ENCODE measurements at regions not wholly inside any gene's neighbourhood (a gene's known extent, or its start where the extent isn't known, plus 50 kb on each side); places are given as distances from the start of the nearest gene placed in this dataset.
"Not testable (repeated sequence)": the region's sequence is repeated elsewhere in the genome, so short reads cannot be mapped to it uniquely, and the experiment has no call there.

DNA sequence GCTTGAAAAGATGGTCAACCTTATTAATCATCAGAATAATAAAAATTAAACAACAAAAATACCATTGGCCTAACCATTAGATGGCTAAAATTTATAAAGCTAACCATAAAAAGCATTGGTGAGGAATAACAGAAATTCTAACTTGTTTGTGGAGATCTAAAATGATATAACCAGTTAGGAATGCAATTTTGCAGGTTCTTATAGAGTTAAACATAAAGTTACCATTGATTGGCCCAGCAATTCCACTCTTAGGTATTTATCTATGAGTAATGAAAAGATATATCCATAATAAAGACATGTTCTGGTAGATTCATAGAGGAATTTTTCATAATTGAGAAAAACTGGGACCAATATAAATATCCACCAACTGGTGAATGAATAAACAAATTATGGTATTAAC is 1098.6 kb downstream of the FSCB start:
- ATAC-seq (no peak), DNase-seq (no peak)
- intact Hi-C loops (cut with DNase I): no loop called here

DNA sequence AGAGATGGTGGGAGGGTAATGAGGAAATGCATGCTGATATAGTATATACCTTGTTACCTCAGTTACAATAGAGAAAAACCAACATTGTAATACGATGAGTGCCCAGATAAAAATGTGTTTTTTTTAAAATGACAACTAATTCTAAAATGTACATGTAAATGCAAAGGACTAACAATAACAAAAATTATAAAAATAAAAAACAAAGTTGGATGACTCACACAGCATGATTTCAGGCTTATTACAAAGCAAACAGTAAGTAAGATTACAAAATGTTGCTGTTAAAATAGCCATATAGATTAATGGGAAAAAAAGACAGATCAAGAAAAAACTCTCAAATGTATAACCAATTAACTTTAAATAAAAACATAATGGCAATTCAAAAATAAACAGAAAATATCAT is 1099.4 kb downstream of the FSCB start:
- intact Hi-C loops (cut with DNase I): no loop called here
- ATAC-seq: no peak
- no peak for DNase-seq

DNA sequence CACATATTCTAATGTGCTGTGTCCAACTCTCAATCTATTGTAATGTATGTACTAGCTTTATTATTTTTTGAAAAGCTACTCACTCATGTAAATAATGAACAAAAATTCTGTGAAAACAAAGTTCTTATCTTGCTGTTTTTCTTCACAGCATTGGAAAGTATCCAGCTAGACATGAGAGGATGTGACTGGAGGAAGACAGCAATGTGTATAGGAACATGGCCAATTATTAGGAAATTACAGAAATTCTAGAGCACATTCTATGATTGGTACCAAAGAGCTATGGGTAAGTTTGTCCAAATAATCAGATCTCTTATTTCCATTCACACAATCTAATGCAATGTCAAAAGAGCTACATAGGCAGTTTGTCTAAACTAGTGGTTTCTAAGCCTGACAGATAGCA is 1100.2 kb downstream of the FSCB start:
- ATAC-seq (no peak), DNase-seq (no peak)
- intact Hi-C loops (cut with DNase I): no loop called here

DNA sequence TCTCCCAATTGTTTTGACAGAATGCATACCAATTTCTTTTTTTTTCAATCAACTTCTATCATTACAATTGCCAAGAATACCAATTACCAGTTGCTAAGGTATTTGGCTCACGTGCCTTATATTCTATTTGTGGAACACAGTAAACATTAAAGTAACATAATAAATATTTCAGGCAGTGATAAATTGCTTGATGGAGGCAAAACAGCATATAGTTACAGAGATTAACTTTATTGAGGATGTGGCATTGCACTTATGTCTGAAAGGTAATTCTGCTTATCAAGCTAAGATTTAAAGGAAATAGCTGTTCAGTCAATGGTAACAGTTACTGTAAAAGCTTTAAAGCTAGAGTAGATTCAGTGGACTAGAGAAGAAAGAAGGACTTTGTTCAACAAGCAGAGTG is 1107.8 kb downstream of the FSCB start:
- ATAC-seq: no peak
- DNase-seq: no peak
- intact Hi-C loops (cut with DNase I): no loop called here

DNA sequence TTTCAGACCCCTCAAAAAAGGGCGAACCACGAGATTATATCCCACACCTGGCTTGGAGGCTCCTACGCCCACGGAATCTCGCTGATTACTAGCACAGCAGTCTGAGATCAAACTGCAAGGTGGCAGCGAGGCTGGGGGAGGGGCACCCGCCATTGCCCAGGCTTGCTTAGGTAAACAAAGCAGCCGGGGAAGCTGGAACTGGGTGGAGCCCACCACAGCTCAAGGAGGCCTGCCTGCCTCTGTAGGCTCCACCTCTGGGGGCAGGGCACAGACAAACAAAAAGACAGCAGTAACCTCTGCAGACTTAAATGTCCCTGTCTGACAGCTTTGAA is 1136.6 kb downstream of the FSCB start:
- intact Hi-C loops (cut with DNase I); ATAC-seq; DNase-seq: not testable (repeated sequence)

DNA sequence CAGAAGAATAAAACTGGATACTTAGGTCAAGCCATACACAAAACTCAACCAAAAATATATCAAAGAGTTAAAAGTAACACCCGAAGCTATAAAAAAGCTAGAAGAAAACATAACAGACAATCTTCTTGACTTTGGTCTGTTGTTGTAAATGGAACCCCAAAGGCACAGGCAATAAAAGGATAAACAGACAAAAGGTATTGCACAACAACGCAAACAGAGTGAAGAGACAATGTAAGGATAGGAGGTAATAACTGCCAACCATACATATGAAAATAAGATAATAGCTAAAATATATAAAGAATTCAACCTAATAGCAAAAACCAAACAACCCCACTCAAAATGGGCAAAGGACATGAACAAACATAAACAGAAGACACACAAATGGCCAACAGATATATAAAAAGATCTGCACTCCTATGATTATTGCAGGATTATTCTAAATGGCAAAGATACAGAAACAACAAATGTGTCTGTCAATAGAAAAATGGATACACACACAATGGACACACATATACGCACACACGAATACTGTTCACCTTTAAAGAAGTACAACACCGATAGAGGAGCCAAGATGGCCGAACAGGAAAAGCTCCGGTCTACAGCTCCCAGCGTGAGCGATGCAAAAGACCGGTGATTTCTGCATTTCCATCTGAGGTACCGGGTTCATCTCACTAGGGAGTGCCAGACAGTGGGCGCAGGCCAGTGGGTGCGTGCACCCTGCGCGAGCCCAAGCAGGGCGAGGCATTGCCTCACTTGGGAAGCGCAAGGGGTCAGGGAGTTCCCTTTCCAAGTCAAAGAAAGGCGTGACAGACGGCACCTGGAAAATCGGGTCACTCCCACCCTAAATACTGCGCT is 1137.1 kb downstream of the FSCB start:
- DNase-seq: no peak
- intact Hi-C loops (cut with DNase I): no loop called here
- no peak for ATAC-seq

DNA sequence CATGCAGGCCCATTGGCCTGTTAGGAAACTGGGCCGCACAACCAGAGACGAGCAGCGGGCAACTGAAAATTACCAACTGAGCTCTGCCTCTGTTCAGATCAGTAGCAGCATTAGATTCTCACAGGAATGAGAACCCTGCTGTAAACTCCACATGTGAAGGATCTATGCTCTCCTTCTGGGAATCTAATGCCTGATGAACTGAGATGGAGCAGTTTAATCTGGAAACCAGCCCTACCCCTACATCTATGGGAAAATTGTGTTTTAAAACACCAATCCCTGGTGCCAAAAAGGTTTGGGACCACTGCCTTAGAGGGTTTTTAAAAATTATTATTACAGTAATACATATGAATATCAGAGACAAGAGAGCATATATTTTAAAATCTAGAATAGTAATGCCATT is 1144.5 kb downstream of the FSCB start:
- DNase-seq (no peak), ATAC-seq (no peak)
- intact Hi-C loops (cut with DNase I): no loop called here

DNA sequence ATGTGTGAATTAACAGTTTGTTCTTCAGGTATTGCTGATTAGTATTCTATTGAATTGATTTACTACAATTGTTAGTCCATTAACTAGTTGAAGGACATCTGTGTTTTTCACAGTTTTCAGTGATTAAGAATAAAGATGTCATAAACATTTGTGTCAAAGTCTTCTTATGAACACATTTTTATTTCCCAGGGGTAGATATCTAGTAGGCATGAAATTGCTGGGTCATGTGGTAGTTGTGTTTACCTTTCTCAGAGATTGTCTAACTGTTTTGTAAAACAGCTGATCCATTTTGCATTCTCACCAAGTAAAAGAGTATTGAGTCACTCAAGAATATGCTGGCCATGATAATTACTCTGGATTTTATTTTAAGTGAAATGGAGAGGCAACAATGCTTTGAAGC is 1145.3 kb downstream of the FSCB start:
- intact Hi-C loops (cut with DNase I): no loop called here
- DNase-seq: no peak
- ATAC-seq: no peak

DNA sequence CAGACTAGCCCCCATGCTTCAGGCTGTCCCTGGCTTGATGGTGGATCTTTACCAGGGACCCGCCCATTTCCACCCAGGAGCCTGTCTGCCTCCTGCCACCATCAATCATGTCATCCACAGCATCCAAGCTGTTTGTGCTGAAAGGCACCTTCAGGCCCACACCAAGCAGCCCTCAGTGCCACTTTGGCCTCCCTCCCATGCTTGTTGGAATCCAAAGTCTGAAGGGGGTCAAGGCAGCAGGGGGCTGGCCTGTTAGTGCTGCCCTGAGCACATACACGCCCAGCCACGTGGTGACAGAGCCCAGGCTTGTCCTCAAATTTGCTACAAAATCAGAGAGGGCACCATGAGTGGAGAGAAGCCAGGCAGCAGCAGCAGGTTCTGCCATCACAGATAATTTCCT is 1146.8 kb downstream of the FSCB start:
- intact Hi-C loops (cut with DNase I): no loop called here
- no peak for DNase-seq
- ATAC-seq: no peak

DNA sequence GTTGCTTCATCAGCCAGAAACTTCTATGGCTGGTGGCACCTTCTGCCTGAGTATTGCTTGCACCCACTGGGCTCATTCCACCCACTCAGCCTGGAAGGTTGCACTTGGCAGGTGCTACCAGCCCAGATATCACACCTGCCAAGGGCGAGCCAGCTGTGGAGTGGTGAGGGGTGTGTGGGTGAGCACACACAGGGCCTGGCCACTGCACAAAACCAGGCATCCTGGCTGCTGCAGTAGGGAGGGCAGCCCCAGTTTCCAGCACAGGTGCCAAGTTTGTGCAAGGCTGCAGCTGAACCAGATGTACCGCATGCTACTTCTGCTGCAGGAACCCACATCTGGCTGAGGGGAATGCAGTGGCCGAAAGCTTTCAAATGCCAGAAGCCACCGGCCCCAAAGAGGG is 1147.8 kb downstream of the FSCB start:
- intact Hi-C loops (cut with DNase I): no loop called here
- DNase-seq: no peak
- no peak for ATAC-seq

DNA sequence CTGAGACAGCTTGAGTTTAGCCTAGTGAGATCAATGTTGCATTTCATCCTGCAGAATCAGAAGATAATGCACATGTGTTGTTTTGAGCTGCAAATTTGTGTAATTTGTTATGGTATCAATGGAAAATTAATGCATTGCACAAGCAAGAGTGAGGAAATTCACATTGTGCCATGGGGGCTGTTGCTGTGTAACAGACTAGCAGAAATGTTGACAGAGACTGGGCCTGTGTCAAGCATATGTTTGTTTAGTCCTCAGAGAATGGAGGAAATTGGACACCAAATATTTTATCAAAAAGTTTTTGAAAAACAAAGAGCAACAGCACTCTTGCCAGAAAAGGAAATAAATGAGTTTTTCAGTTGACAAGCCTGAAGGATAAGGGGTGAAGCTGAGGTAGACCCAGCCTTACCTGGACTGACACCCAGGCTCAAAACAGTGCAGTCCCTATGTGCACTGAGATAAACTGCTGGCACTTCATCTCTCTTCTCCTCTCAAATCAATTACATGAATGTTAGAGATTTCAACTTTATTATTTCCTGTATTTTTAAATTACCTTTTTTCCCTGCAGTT is 1150.0 kb downstream of the FSCB start:
- no peak for DNase-seq
- intact Hi-C loops (cut with DNase I): no loop called here
- peak in 1 of 2 donors; percentile 30 for ATAC-seq

DNA sequence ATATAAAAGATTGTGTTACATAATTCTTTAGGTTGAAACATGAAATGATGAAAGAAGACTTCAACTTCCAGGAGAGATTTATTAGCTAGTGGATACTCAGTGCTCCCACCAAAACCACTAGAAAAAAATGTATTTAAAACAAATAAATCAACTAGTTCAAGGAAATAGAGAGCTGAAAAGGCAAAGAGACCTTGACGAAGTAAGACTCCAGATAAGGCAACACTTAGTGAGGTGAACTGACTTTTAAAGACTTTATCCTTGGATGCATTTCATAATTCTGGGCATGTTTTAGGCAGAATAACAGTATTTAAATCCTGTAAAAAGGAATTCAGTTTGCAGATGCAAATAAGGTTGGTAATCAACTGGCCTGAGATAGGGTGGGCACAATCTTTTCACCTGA is 1150.7 kb downstream of the FSCB start:
- intact Hi-C loops (cut with DNase I): no loop called here
- ATAC-seq: no peak
- no peak for DNase-seq

DNA sequence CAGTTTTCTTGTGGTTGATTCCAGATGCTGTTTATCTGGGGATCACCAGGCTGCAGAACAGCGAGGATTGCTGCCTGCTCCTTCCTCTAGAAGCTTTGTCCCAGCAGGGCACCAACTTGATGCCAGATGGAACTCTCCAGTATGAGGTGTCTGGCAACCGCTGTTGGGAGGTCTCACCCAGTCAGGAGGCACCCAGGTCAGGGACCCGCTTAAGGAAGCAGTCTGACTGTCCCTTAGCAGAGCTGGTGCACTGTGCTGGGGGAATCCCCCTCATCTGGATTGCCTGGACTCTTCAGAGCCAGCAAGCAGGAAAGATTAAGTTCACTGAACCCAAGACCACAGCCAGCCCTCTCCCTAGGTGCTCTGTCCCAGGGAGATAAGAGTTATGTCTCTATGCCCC is 1165.2 kb downstream of the FSCB start:
- DNase-seq (no peak), ATAC-seq (no peak)
- intact Hi-C loops (cut with DNase I): no loop called here

DNA sequence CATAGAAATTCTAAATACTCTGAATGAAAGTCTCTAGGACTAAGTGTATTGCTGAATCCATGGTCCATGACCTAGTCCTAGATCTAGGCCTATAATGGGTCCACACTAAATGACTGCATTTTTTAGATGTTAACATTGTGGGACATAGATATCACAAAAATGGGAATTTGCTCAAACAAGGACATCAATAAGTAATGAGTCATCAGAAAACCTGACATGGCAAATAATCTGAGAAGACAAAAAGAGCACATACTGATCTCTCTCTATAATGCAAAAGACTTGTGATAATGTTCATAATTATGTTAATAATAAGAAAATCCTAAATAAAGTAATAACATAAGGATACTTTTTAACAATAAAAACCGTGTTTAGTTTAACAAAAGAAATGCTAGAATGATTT is 1168.4 kb downstream of the FSCB start:
- no peak for ATAC-seq
- intact Hi-C loops (cut with DNase I): no loop called here
- no peak for DNase-seq

DNA sequence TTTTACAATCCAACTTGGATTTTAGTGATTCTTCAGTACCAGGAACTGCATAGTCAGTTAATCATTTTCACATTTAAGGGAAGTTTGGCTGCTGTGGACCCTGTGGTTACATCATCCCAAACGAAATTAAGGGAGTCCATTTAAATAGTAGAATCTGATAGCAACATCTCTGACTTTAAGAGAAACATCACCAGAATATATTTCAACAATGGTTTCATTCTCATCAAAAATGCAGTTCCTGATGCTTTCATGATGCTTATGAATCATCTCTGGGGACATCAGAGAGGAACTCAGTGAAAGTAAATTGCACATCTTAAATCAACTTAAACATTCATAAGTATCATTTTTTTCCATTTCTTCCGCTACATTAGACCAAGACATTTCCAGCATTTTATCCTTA is 1170.7 kb downstream of the FSCB start:
- intact Hi-C loops (cut with DNase I): no loop called here
- DNase-seq (no peak), ATAC-seq (no peak)

DNA sequence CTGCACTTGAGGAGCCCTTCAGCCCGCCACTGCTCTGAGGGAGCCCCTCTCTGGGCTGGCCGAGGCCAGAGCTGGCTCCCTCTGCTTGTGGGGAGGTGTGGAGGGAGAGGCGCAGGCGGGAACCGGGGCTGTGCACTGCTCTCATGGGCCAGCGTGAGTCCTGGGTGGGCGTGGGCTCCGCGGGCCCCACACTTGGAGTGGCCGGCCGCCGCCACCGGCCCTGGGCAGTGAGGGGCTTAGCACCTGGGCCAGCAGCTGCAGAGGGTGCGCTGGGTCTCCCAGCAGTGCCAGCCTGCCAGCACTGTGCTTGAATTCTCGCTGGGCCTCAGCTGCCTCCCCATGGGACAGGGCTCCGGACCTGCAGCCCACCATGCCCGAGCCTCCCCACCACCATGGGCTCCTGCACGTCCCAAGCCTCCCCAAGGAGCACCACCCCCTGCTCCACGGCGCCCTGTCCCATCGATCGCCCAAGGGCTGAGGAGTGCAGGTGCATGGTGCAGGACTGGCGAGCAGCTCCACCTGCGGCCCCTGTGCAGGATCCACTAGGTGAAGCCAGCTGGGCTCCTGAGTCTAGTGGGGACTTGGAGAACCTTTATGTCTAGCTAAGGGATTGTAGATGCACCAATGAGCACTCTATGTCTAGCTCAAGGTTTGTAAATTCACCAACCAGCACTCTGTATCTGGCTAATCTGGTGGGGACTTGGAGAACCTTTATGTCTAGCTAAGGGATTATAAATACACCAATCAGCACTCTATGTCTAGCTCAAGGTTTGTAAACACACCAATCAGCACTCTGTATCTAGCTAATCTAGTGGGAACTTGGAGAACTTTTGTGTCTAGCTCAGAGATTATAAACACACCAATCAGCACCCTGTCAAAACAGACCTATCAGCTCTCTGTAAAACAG is 1180.3 kb downstream of the FSCB start:
- ATAC-seq; intact Hi-C loops (cut with DNase I); DNase-seq: not testable (repeated sequence)

DNA sequence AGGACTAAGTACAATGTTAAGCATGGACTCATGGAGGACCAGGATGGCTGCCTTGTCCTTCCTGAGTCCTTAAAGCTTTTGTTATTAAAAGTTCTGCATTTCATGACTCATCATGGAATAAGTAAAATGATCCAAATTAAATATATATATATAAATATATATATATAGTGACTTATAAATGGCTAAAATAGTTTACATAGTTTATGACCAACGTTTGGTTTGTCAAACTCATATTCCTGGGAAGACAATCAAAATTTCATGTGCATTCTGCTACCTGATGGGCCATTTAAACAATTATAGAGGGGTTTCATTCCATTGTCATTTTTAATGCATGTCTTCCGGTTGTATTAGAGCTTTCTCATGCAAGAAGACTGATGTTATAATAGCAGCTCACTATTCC is 1190.7 kb downstream of the FSCB start:
- intact Hi-C loops (cut with DNase I): no loop called here
- ATAC-seq (no peak), DNase-seq (no peak)

DNA sequence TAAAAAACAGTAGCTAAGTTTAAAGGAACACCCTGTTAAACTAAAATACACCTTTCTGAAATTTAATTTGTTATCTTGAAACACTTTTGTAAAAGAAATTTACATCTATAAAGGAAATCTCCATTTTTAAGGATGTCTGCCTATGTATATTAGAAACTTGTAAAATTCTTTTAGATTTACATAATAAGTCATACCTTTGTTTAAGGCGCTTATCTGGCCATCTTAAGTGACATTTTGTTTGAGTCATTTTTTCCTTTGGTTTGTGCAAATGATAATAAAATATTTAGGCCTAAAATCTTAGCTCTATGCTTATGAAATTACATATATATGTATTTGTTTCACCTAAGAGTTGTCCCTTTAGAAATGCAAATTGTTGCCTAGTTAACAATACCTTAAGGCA is 1193.4 kb downstream of the FSCB start:
- no peak for ATAC-seq

DNA sequence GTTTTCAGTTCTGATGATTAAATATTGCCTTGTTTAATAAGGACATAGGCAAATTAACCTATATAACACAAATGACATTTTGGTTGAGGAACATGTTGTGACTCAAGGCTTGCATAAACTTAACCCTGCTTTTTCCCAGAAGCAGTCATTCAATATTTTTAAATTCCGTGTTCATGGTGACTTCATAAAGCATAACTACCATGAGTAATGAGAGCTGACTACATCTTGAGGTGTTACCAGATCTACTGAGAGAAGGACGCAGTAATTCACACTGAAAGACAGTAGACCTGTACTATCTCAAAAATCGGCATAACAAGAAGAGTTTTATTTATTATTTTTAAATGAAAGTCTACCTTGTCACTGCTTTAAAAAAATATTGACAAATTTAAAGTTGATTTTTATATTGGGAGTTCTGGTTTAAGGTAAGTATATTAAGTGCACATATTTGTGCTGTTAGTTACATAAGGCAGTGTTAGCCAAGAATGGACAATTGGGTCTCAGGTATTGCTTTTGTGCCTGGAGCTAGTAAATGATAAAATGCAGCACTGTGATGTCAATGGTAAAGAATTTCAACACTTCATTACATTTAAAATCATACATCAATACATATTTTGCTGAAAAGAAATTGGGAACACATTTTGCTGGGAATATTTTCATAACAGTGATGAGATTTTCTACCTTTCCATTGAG is 1198.5 kb downstream of the FSCB start:
- intact Hi-C loops (cut with DNase I): no loop called here
- no peak for DNase-seq
- no peak for ATAC-seq

More for the DNA sequence above, 1193.4 kb downstream of the FSCB start:
- intact Hi-C loops (cut with DNase I): no loop called here
- no peak for DNase-seq

DNA sequence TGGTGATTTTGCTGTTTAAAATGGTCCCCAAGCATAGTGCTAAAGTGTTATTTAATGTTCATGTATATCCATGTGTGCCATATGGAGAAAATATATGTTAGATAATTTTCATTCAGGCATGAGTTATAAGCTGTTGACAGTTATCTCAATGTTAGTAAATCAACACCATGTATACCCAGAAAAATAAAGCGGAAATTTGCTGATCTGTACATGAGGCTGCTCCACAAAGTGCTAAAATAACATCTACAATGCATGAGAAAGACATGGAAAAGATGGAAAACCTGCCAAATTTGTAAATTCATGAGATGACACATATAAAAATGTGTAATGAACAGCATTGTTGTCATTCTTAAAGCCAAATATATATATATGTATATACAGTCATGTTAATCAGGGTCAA is 1199.2 kb downstream of the FSCB start:
- intact Hi-C loops (cut with DNase I): no loop called here
- DNase-seq (no peak), ATAC-seq (no peak)

All from left cardiac atrium (tissue), 4 donors.